Gastrocnemius medialis (tissue), 4 donors: ENCODE measurements at regions not wholly inside any gene's neighbourhood (a gene's known extent, or its start where the extent isn't known, plus 50 kb on each side); places are given as distances from the start of the nearest gene placed in this dataset.

Experiments used
- POLR2A ChIP-seq, 2 donors: fragments of 450-650 bp; IDR thresholded peaks; one replicate each; pipeline ENCODE4 v1.6.1; 2017; ENCODE audit warnings: antibody characterized with exemption in 2 of 2, mild to moderate bottlenecking in 2 of 2, moderate library complexity in 2 of 2
- TF ChIP-seq, protein P1 (sequence below), 5 experiments: fragments of 450-650 bp in 3 of 5; fragments of 200-600 bp in 2 of 5; sonication (generic) in 2 of 5; IDR thresholded peaks in 4 of 5; conservative IDR thresholded peaks in 1 of 5; 1 replicate in 4 of 5; 2 replicates in 1 of 5; pipeline ENCODE4 v1.5.1; 2016 to 2019; ENCODE audit warnings: antibody characterized with exemption in 5 of 5, mild to moderate bottlenecking in 3 of 5, moderate library complexity in 3 of 5

DNA sequence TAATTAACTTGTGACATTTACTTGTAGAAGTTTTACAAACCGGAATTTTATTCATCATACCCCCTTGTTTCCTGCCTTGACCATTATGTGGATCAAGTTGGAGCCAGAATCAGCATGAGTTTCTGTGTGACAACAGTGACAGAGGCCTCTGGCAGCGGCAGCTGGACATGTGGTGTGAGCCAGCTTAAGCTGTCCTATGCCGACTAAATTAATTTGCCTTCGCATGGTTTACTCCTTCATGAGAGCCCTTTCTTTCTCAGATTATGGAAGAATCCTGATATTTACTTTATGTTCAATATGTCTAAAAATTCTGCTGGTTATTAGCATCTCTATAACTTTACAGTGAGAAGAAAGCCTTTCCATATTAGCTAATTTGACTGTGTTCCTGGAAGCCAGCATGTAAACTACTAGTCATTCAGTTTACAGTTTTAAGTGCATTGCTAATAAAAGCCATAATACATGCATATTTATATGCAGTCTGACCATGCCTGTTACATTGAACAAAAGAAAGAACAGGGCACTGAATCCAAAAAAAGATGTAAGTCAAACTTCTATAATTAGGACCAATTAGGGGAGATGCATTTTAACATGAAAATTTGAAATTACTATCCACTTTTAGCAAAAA, 495.8 kb upstream of the ACVR2A start:
- no peak for TF ChIP-seq POLR2A (IDR thresholded peaks at IDR 0.05)
- TF ChIP-seq, protein P1, sequence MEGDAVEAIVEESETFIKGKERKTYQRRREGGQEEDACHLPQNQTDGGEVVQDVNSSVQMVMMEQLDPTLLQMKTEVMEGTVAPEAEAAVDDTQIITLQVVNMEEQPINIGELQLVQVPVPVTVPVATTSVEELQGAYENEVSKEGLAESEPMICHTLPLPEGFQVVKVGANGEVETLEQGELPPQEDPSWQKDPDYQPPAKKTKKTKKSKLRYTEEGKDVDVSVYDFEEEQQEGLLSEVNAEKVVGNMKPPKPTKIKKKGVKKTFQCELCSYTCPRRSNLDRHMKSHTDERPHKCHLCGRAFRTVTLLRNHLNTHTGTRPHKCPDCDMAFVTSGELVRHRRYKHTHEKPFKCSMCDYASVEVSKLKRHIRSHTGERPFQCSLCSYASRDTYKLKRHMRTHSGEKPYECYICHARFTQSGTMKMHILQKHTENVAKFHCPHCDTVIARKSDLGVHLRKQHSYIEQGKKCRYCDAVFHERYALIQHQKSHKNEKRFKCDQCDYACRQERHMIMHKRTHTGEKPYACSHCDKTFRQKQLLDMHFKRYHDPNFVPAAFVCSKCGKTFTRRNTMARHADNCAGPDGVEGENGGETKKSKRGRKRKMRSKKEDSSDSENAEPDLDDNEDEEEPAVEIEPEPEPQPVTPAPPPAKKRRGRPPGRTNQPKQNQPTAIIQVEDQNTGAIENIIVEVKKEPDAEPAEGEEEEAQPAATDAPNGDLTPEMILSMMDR (IDR thresholded peaks at IDR 0.05 in 4 of 5, conservative IDR thresholded peaks at IDR 0.05 in 1 of 5) = no peak
